ENCODE measurements at regions not wholly inside any gene's neighbourhood (a gene's known extent, or its start where the extent isn't known, plus 50 kb on each side); places are given as distances from the start of the nearest gene placed in this dataset.
"Not testable (repeated sequence)": the region's sequence is repeated elsewhere in the genome, so short reads cannot be mapped to it uniquely, and the experiment has no call there.

- not testable (repeated sequence) for TF ChIP-seq CTCF (conservative IDR thresholded peaks at IDR 0.05); EZH2 (IDR thresholded peaks at IDR 0.05; ENCODE audit: low read depth)
Observed at GRCh38 chr7:82571047-82571446, 127.5 kb upstream of the CACNA2D1 start.

Data from PC-9 (cell line).